Fibroblast of the aortic adventitia (primary cell): ENCODE measurements at regions not wholly inside any gene's neighbourhood (a gene's known extent, or its start where the extent isn't known, plus 50 kb on each side); places are given as distances from the start of the nearest gene placed in this dataset.

Experiments
- DNase-seq: peaks from one replicate; pipeline ENCODE4 v3.0.0-alpha.2; 2010; ENCODE audit warnings: low read depth
- H3K4me3 ChIP-seq: 2 replicates; pipeline ENCODE4 v1.5.1; 2011; ENCODE audit warnings: low read depth, mild to moderate bottlenecking, control low read depth, low read length, moderate library complexity
- CTCF ChIP-seq: IDR thresholded peaks from 2 replicates; pipeline ENCODE4 v1.5.1; 2011; ENCODE audit warnings: mild to moderate bottlenecking, low read length, control low read depth, inconsistent platforms; ENCODE audit not compliant: insufficient read depth

- no peak overlapping the region for H3K4me3 ChIP-seq
- no peak for TF ChIP-seq CTCF
- peak; percentile 35 for DNase-seq
These were observed 299.1 kb upstream of the NRIP1 start for GRCh38 chr21:15363921-15364320.

DNA sequence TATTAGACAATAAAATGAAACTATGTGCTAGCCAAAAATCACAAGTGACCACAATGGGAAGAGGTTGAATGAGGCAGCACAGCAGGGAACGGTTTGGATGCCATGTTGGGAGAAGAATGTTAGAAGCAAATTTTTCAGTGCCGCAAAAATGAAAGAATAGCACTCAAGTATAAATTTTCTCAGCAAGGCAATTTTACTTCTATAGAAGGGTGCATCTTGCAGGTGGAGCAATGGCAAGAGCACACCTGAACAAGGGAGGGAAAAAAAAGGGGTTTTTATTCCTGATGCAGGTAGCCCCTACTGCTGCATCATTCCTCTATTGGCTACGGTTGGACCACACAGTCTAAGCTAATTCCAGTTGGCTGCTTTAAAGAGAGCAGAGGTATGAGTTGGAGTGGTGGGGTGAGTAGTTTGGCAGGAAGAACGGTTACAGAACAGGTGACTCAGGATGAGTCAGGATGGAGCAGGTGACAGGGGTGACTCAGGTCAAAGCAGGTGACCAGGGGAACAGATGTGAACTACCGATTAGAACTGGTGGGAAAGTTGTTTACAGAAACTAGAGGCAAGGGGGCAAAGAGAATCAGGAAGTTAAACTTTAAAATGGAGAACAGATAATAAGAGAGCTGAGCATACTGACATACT lies 301.1 kb upstream of the NRIP1 start:
- no peak for TF ChIP-seq CTCF
- H3K4me3 ChIP-seq: no peak overlapping the region
- no peak for DNase-seq

- DNase-seq: no peak
- no peak for TF ChIP-seq CTCF
- H3K4me3 ChIP-seq: no peak overlapping the region
These were observed 301.8 kb upstream of the NRIP1 start for GRCh38 chr21:15366555-15366954.

DNA sequence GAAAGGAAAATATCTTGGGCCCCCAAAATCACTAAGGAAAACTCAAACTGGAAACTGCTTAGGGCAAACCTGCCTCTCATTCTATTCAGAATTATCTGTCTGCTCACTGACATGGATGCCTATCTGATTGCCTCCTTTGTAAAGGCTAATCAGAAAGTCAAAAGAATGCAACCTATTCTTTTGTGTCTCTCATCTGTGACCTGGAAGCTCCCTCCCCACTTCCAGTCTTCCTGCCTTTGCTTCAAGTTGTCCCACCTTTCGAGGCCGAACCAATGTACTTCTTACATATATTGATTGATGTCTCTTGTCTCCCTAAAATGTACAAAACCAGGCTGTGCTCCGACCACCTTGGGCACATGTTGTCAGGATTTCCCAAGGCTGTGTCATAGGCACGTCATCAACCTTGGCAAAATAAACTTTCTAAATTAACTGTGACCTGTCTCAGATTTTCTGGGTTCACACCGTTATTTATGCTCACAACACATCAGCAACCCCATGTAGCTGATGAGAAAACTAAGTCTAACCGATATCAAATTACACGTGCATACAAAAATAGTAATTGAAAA lies 302.3 kb upstream of the NRIP1 start:
- DNase-seq: no peak
- H3K4me3 ChIP-seq: no peak overlapping the region
- TF ChIP-seq CTCF: no peak

- no peak for TF ChIP-seq CTCF
- no peak for DNase-seq
- no peak overlapping the region for H3K4me3 ChIP-seq
These were observed 305.7 kb upstream of the NRIP1 start for GRCh38 chr21:15370462-15370975.

DNA sequence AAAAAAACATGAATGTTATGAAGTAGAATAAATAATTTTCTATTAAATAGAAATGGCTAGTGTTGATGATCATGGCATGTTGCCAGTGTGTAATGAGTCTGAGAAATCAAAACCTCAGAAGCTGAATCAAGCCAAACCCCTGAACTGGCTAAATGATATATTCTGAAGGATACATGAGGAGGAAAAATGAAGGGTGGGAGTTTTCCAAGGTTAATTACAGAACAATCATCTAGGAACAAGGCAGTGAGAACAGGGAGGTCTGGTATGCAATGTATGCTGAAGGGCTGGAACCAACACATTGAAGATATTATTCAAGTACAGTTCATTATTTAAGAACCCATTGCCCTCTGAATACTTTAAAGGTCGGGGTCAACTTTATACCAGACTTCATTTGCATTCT lies 309.1 kb upstream of the NRIP1 start:
- no peak for DNase-seq
- TF ChIP-seq CTCF: no peak
- no peak overlapping the region for H3K4me3 ChIP-seq
